Anterior cingulate cortex (tissue), 58 donors: ENCODE measurements at regions not wholly inside any gene's neighbourhood (a gene's known extent, or its start where the extent isn't known, plus 50 kb on each side); places are given as distances from the start of the nearest gene placed in this dataset.
A peak's percentile ranks its signal among the peaks of the same experiment; 100 is the strongest.

Experiments used
- DNase-seq, 58 donors: peaks; one replicate each; lab custom pipeline; 2025; lab: John Stamatoyannopoulos, UW

GRCh38 chr13:109900320-109900719, 113.9 kb upstream of the IRS2 start:
- no peak for DNase-seq

DNA sequence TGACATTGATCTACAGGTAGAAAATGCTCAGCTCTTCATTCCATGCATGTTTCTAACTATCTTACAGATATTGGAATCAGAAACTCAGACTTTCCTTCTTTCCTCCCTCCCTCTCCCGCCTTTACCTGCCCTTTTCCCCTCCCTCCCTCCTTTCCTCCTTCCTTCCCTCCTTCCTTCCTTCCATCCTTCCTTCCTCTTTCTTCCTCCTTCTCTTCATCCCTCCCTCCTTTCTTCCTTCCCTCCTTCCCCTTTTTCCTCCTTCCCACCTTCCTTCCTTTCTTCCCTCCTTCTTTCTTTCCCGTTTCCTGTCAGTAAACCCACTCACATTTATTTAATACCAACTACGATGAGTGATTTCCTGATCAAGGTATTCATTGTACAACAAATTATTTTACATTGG, 113.4 kb upstream of the IRS2 start:
- no peak for DNase-seq

- no peak for DNase-seq
These were observed 112.9 kb upstream of the IRS2 start for GRCh38 chr13:109899316-109899715.

- no peak for DNase-seq
These were observed 111.7 kb upstream of the IRS2 start for GRCh38 chr13:109897988-109898624.

GRCh38 chr13:109892101-109892500, 105.7 kb upstream of the IRS2 start:
- no peak for DNase-seq

GRCh38 chr13:109885235-109885634, 98.9 kb upstream of the IRS2 start:
- no peak for DNase-seq

- no peak for DNase-seq
These were observed 98.1 kb upstream of the IRS2 start for GRCh38 chr13:109884462-109884861.

DNA sequence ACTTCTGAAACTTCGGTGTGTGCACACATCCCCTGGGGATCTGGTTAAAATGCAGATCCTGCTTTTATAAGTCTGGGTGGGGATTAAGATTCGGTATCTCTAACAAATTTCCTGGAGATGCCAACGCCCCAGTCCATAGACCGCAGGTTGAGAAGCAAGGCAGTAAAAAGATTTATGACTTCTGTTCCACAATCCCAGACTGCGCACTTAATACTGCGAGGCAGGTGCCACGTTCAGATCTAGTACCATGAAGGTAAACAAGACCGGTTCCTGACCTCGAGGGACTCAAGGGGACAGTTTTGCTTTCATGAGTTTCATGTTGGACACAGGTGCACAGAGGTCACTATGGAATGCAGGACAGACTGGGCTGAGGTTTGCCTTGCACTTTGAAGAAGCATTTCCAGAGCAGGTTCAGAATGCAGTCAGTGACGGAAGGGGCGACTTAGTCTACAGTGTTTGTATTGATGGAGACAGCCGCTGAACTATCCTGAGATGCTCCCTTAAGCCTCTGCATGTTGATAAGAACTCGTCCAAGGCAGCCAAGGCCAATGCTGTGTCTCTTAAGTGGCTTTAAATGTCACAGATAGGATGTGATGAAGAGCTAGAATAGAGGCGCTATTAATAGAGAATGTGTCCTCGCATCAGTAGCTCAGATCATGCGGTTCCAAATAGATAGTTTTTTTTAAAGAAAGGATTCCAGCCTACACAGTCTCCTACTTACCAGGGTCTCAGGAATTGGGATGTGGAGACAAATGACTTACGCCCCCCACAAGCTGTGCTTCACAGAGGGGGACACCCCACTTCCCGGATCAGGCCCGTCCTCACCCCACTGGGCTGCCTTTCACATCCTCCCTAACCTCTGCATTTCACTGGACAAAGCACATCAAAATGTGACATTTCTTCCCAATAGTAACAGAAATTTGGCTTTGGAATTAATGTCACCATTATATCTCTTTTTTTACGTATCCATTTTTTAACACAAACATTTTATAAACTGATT, 97.1 kb upstream of the IRS2 start:
- no peak for DNase-seq

DNA sequence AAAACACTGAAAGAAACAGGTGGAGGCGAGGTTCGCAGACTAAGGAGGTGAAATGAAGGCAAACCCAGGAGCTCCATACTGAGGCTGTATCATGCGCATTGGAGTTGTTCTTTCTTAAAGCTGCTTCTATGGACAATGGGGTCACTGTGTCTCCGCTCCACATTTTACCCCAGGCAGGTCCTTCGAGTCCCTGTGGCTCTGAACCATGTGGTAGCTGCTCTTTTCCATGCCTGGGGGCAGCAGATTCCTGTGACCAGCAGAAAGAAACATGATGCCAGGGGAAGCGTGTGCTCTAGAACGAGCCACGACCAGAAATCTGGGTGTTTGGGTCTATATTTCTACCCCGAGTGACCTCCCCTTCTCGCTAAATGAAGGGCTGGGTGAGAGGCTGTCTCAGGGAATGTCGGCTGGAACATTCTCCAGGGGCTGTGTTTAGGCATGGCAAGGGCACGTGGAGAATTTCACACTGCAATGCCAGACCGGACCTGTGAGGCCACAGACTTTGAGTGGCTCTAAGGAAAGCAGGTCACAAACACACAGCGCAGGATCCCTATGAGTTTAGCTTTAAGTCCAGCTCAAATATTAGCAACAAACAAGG, 95.7 kb upstream of the IRS2 start:
- no peak for DNase-seq

GRCh38 chr13:109881347-109881725, 95.0 kb upstream of the IRS2 start:
- DNase-seq, result peak in 11 of 58 donors; percentile 2 to 37 (median 16)

- DNase-seq, result no peak
These were observed 94.3 kb upstream of the IRS2 start for GRCh38 chr13:109880371-109881346.

DNA sequence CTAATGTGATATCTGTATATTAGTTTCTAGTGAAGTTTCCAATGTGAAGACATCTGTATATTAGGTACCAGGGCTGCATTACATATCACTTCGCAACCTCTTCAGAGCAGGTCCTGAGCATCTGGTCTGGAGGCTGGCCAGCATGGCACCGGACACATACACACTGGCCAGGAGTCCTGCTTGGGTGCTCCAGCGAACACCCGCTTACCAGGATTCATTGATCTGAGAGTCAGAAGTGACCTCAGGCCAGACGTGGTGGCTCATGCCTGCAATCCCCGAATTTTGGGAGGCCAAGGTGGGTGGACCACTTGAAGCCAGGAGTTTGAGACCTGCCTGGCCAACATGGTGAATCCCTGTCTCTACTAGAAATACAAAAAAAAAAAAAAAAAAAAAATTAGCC, 93.0 kb upstream of the IRS2 start:
- DNase-seq, result no peak

GRCh38 chr13:109877809-109878208, 91.4 kb upstream of the IRS2 start:
- no peak for DNase-seq

GRCh38 chr13:109875746-109876145, 89.4 kb upstream of the IRS2 start:
- no peak for DNase-seq

GRCh38 chr13:109874484-109875454, 88.4 kb upstream of the IRS2 start:
- DNase-seq, result no peak

DNA sequence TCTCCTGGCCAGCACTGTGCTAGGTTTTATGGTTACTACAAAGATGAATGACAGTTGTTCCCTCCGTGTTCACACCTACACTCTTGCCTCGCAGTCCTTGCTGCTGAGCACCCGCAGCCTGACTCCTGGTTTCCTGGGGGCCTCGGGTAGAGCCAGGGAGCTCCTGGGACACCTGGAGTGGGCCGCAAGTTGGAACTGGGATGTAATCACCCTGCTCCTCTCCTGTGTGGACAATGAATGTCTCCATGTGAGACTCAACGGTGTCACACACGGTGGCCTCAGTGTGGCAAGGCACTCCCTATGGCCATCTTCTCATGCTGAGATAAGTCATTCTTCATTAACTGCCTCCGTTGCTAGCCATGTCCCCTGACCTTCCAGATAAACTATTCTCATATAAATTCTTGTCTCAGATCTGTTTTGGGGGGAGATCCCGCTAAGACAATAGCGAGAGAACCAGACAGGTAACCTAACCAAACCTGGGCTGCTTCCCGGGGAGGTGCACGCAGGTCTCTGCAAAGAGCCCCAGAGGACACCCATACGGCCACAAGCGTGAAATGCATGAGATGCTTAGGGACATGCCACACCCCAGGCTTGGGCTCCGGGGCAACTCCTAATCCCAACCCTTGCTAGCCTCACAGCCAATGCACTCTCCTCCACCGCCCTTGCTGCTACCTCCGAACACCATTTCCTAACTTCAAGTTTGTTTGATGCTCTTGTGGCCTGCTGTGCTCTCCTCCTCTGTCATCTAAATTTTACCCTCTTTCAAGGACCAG, 87.2 kb upstream of the IRS2 start:
- no peak for DNase-seq

DNA sequence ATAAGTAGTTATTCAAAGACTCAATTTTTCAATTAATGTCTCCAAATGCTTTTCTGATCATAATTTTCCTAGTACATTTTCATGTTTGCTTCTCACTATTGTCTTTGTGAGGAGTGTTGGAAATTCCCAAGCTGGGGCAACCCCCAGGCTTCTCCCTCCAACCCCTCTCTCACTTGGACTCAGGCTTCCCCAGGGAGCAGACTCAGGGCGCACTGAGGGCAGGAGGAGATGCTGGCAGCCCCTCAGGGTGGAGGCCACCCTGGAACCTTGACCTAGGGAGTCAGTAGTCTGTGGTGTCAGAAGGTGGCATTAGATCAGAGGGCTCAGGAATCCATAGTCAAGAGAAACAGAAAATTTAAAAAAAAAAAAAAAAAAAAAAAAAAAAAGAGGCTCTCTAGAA, 86.5 kb upstream of the IRS2 start:
- no peak for DNase-seq

- no peak for DNase-seq
These were observed 84.5 kb upstream of the IRS2 start for GRCh38 chr13:109870696-109871370.
